ENCODE measurements at regions not wholly inside any gene's neighbourhood (a gene's known extent, or its start where the extent isn't known, plus 50 kb on each side); places are given as distances from the start of the nearest gene placed in this dataset.

GRCh38 chr5:123756816-123757215 lies 244.8 kb downstream of the CSNK1G3 start:
- Histone ChIP-seq H3K4me1 (ENCODE audit: control insufficient read depth in 2 of 2, insufficient read depth in 2 of 2, low read length in 2 of 2) (no peaks in the 10 kb centered on the region), H2AFZ (ENCODE audit: insufficient read depth, low read depth, low read length, poor library complexity, severe bottlenecking) (no peak overlapping the region), H3K9ac (ENCODE audit: low read length) (no peak overlapping the region), H3K79me2 (ENCODE audit: control insufficient read depth, insufficient read depth, low read length) (no peaks in the 10 kb centered on the region), H3K4me3 (ENCODE audit: control extremely low read depth in 1 of 5, extremely low read depth in 1 of 5, insufficient read depth in 1 of 5, low read depth in 2 of 5, low read length in 4 of 5) (no peak overlapping the region), H3K27me3 (replicated peaks in 1 of 4; ENCODE audit: control extremely low read depth in 1 of 4, control insufficient read depth in 3 of 4, insufficient read depth in 4 of 4, low read length in 3 of 4) (no peaks in the 10 kb centered on the region), H3K9me3 (ENCODE audit: control extremely low read depth in 1 of 3, control insufficient read depth in 2 of 3, insufficient read depth in 1 of 3, low read length in 2 of 3) (peaks cover 0 to under 1% (median 0%) of the 10 kb centered on the region in 3 donors), H3K4me2 (replicated peaks; ENCODE audit: low read depth, low read length, poor library complexity, severe bottlenecking) (no peak overlapping the region), H3K36me3 (replicated peaks in 1 of 2; ENCODE audit: control extremely low read depth in 1 of 2, control insufficient read depth in 1 of 2, extremely low read depth in 1 of 2, insufficient read depth in 2 of 2, low read length in 1 of 2) (no peaks in the 10 kb centered on the region), H4K20me1 (ENCODE audit: control insufficient read depth, insufficient read depth, low read length, poor library complexity, severe bottlenecking) (no peaks in the 10 kb centered on the region), H3K27ac (ENCODE audit: low read length in 2 of 2) (no peak overlapping the region)
- Mint-ChIP-seq H3K27me3 (no peaks in the 10 kb centered on the region), H3K27ac (no peak overlapping the region), H3K9me3 (ENCODE audit: insufficient read depth) (no peaks in the 10 kb centered on the region), H3K4me3 (no peak overlapping the region), H3K4me1 (no peaks in the 10 kb centered on the region)
- DNase-seq (no peak), ATAC-seq (ENCODE audit: low read depth) (no peak)
- ChIA-PET CTCF (no interaction called here), POLR2A (no interaction called here)
- intact Hi-C loops (cut with micrococcal nuclease), result no loop called here
- TF ChIP-seq CTCF (IDR thresholded peaks at IDR 0.05) (no peak), EZH2 (IDR thresholded peaks at IDR 0.05; ENCODE audit: borderline replicate concordance, insufficient read depth, low read depth, low read length, poor library complexity, severe bottlenecking) (no peak)

DNA sequence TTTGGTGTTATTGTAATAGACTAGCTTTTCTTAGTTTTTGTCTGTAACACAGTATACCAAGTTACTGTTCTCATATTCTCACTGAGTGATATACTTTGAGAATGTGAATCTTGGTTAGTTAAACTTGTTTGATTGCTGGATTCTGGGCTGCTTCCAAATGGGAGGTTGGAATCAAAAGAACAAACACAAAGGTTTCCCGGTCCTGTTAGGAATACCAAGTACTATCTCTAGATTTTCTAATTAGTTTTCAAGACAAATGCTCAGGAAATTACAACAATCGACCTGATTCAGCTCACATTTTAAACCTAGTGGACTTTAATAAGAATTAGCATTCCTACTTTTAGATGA lies 244.3 kb downstream of the CSNK1G3 start:
- H3K27ac Mint-ChIP-seq, result no peak overlapping the region

More for the DNA sequence above, 244.3 kb downstream of the CSNK1G3 start:
- TF ChIP-seq CTCF (IDR thresholded peaks at IDR 0.05) (no peak), EZH2 (IDR thresholded peaks at IDR 0.05; ENCODE audit: borderline replicate concordance, insufficient read depth, low read depth, low read length, poor library complexity, severe bottlenecking) (no peak)
- no peaks in the 10 kb centered on the region for H3K9me3 ChIP-seq (ENCODE audit: control extremely low read depth in 1 of 3, control insufficient read depth in 2 of 3, insufficient read depth in 1 of 3, low read length in 2 of 3)
- no CpG with 5 or more reads among the region's 2 CpGs for WGBS (ENCODE audit: insufficient coverage)
- ATAC-seq (ENCODE audit: low read depth) (no peak), DNase-seq (no peak)
- H3K27me3 ChIP-seq (replicated peaks in 1 of 4; ENCODE audit: control extremely low read depth in 1 of 4, control insufficient read depth in 3 of 4, insufficient read depth in 4 of 4, low read length in 3 of 4), result no peaks in the 10 kb centered on the region
- no peak overlapping the region for H3K9ac ChIP-seq (ENCODE audit: low read length)
- no peaks in the 10 kb centered on the region for H3K36me3 ChIP-seq (replicated peaks in 1 of 2; ENCODE audit: control extremely low read depth in 1 of 2, control insufficient read depth in 1 of 2, extremely low read depth in 1 of 2, insufficient read depth in 2 of 2, low read length in 1 of 2)
- H3K79me2 ChIP-seq (ENCODE audit: control insufficient read depth, insufficient read depth, low read length), result no peaks in the 10 kb centered on the region
- Mint-ChIP-seq H3K4me3 (no peak overlapping the region), H3K27me3 (no peaks in the 10 kb centered on the region), H3K4me1 (no peaks in the 10 kb centered on the region), H3K9me3 (ENCODE audit: insufficient read depth) (no peaks in the 10 kb centered on the region)
- intact Hi-C loops (cut with micrococcal nuclease), result no loop called here
- POLR2A ChIA-PET, result no interaction called here
- no peak overlapping the region for H3K27ac ChIP-seq (ENCODE audit: low read length in 2 of 2)
- H2AFZ ChIP-seq (ENCODE audit: insufficient read depth, low read depth, low read length, poor library complexity, severe bottlenecking), result no peak overlapping the region
- H3K4me2 ChIP-seq (replicated peaks; ENCODE audit: low read depth, low read length, poor library complexity, severe bottlenecking), result no peak overlapping the region
- no peaks in the 10 kb centered on the region for H3K4me1 ChIP-seq (ENCODE audit: control insufficient read depth in 2 of 2, insufficient read depth in 2 of 2, low read length in 2 of 2)
- CTCF ChIA-PET, result no interaction called here
- no peaks in the 10 kb centered on the region for H4K20me1 ChIP-seq (ENCODE audit: control insufficient read depth, insufficient read depth, low read length, poor library complexity, severe bottlenecking)
- H3K4me3 ChIP-seq (ENCODE audit: control extremely low read depth in 1 of 5, extremely low read depth in 1 of 5, insufficient read depth in 1 of 5, low read depth in 2 of 5, low read length in 4 of 5), result no peak overlapping the region
